GM23248 (cell line): ENCODE measurements at regions not wholly inside any gene's neighbourhood (a gene's known extent, or its start where the extent isn't known, plus 50 kb on each side); places are given as distances from the start of the nearest gene placed in this dataset.
"Not testable (repeated sequence)": the region's sequence is repeated elsewhere in the genome, so short reads cannot be mapped to it uniquely, and the experiment has no call there.

Experiments used
- DNase-seq: peaks from one replicate; pipeline ENCODE4 v3.0.0-alpha.2; 2015
- H2AFZ ChIP-seq: fragments of 200-600 bp; sonication (generic); 2 replicates; pipeline ENCODE4 v1.6.1; 2016; ENCODE audit warnings: antibody characterized with exemption
- H3F3A ChIP-seq: fragments of 200-600 bp; sonication (generic); 2 replicates; pipeline ENCODE4 v1.6.1; 2016; ENCODE audit warnings: mild to moderate bottlenecking, antibody characterized with exemption, mixed run types; ENCODE audit not compliant: insufficient read depth
- H3K27ac ChIP-seq: fragments of 200-600 bp; sonication (generic); 2 replicates; pipeline ENCODE4 v1.5.1; 2016; ENCODE audit warnings: mild to moderate bottlenecking
- H3K27me3 ChIP-seq: fragments of 200-600 bp; sonication (generic); replicated peaks from 2 replicates; pipeline ENCODE4 v1.6.1; 2016; ENCODE audit warnings: mild to moderate bottlenecking; ENCODE audit not compliant: insufficient read depth
- H3K36me3 ChIP-seq: fragments of 200-600 bp; sonication (generic); 2 replicates; pipeline ENCODE4 v1.6.1; 2016; ENCODE audit warnings: low read depth, mild to moderate bottlenecking
- H3K4me1 ChIP-seq: fragments of 200-600 bp; sonication (generic); 2 replicates; pipeline ENCODE4 v1.6.1; 2016; ENCODE audit warnings: mild to moderate bottlenecking; ENCODE audit not compliant: insufficient read depth
- H3K4me2 ChIP-seq: fragments of 200-600 bp; sonication (generic); one replicate; pipeline ENCODE4 v1.6.1; 2016; ENCODE audit warnings: mild to moderate bottlenecking; ENCODE audit not compliant: unreplicated experiment
- H3K4me3 ChIP-seq: fragments of 200-600 bp; sonication (generic); 2 replicates; pipeline ENCODE4 v1.5.1; 2016; ENCODE audit warnings: mild to moderate bottlenecking
- H3K79me2 ChIP-seq: fragments of 200-600 bp; sonication (generic); 2 replicates; pipeline ENCODE4 v1.6.1; 2016; ENCODE audit warnings: mild to moderate bottlenecking; ENCODE audit not compliant: insufficient read depth
- H3K9ac ChIP-seq: fragments of 200-600 bp; sonication (generic); 2 replicates; pipeline ENCODE4 v1.6.1; 2016; ENCODE audit warnings: mild to moderate bottlenecking
- H3K9me2 ChIP-seq: fragments of 200-600 bp; sonication (generic); 2 replicates; pipeline ENCODE4 v1.6.1; 2016; ENCODE audit warnings: mixed run types, mild to moderate bottlenecking, moderate library complexity; ENCODE audit not compliant: insufficient read depth
- H3K9me3 ChIP-seq: fragments of 200-600 bp; sonication (generic); one replicate; pipeline ENCODE4 v1.6.1; 2017; ENCODE audit warnings: low read depth
- H4K20me1 ChIP-seq: fragments of 200-600 bp; sonication (generic); 2 replicates; pipeline ENCODE4 v1.6.0; 2016; ENCODE audit not compliant: insufficient read depth
- EZH2 ChIP-seq: fragments of 200-600 bp; sonication (generic); IDR thresholded peaks from 2 replicates; pipeline ENCODE4 v1.6.1; 2018; ENCODE audit warnings: antibody characterized with exemption, mild to moderate bottlenecking; ENCODE audit not compliant: insufficient read depth, poor library complexity, severe bottlenecking
- EZH2phosphoT487 ChIP-seq: fragments of 200-600 bp; sonication (generic); IDR thresholded peaks from 2 replicates; pipeline ENCODE4 v1.6.1; 2018; ENCODE audit warnings: antibody characterized with exemption, moderate library complexity, mild to moderate bottlenecking, low read depth; ENCODE audit not compliant: insufficient read depth
- WGBS, 2 experiments: methylation state at CpG; one replicate each; pipeline ENCODE4 v1.1.6; 2015 to 2017; ENCODE audit warnings: low lambda C conversion rate in 2 of 2, low coverage in 1 of 2; ENCODE audit errors: missing lambda C conversion rate in 2 of 2; 5-methylcytosine and 5-hydroxymethylcytosine counted together
- in situ Hi-C: fragments of 300-500 bp; cut with MboI; formaldehyde crosslinking; loops from 2 replicates; pipeline ENCODE4 v1.15.0; 2020

DNA sequence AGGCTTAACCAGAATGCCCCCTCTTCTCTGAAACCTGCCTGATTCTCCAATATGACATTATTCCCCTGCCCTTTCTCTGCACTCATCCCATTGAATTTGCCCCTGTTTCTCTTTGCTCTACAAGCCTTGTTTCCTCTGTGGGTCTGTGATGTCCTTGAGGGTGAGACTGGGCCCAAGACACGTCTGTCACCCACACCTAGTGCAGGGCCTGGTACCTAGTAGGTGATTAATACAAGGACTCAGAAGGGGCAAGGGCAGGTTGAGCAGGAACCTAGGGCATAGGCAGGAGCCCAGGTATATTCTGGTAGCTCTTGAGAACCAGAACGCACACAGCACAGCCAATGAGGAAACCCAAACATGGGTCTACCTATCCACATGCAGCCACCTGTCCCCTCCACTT, 81.9 kb upstream of the HMGXB4 start:
- H4K20me1 ChIP-seq, result no peaks in the 10 kb centered on the region
- H3K4me2 ChIP-seq, result no peak overlapping the region
- H3K27me3 ChIP-seq, result no peaks in the 10 kb centered on the region
- in situ Hi-C loops, result no loop called here
- H3K4me3 ChIP-seq, result no peak overlapping the region
- WGBS, 2 experiments, result 25 to 29% methylated on average over 2 of the region's 2 CpGs
- no peaks in the 10 kb centered on the region for H3K9me2 ChIP-seq
- no peak overlapping the region for H2AFZ ChIP-seq
- DNase-seq, result no peak
- no peaks in the 10 kb centered on the region for H3K79me2 ChIP-seq
- no peak overlapping the region for H3K9ac ChIP-seq
- no peak for TF ChIP-seq EZH2phosphoT487
- TF ChIP-seq EZH2, result no peak
- H3K27ac ChIP-seq, result no peak overlapping the region
- H3K9me3 ChIP-seq, result no peaks in the 10 kb centered on the region
- H3K36me3 ChIP-seq, result no peaks in the 10 kb centered on the region
- H3F3A ChIP-seq, result no peaks in the 10 kb centered on the region
- H3K4me1 ChIP-seq, result no peaks in the 10 kb centered on the region

DNA sequence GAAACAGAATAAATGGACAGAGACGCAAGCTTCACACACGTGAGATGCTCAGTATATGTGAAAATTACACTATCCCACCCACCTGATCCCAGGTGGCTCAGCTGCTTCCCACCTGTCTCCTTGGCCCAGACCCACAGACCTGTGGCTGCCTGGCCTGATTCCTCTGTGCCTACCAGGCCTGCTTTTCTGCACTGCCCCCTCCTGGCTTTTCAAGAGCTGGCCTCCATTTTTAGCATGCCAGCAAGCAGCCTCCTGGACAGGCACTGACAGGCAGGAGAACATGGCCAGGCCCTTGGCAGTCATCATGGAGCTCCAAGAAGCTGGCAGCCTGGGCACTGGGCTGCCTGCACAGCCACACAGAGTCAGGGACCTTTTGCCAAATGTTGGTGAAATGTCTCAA, 79.5 kb upstream of the HMGXB4 start:
- no peak overlapping the region for H3K4me3 ChIP-seq
- H3F3A ChIP-seq, result no peaks in the 10 kb centered on the region
- no peaks in the 10 kb centered on the region for H3K4me1 ChIP-seq
- DNase-seq, result no peak
- no peak overlapping the region for H3K9ac ChIP-seq
- no peaks in the 10 kb centered on the region for H3K27me3 ChIP-seq
- in situ Hi-C loops, result no loop called here
- H3K9me3 ChIP-seq, result no peaks in the 10 kb centered on the region
- no peaks in the 10 kb centered on the region for H3K9me2 ChIP-seq
- no peaks in the 10 kb centered on the region for H3K36me3 ChIP-seq
- WGBS, 2 experiments, result 38 to 39% methylated on average over 2 of the region's 2 CpGs
- no peak overlapping the region for H3K4me2 ChIP-seq
- no peak overlapping the region for H3K27ac ChIP-seq
- no peaks in the 10 kb centered on the region for H3K79me2 ChIP-seq
- H4K20me1 ChIP-seq, result no peaks in the 10 kb centered on the region
- TF ChIP-seq EZH2phosphoT487 (no peak), EZH2 (no peak)
- no peak overlapping the region for H2AFZ ChIP-seq

DNA sequence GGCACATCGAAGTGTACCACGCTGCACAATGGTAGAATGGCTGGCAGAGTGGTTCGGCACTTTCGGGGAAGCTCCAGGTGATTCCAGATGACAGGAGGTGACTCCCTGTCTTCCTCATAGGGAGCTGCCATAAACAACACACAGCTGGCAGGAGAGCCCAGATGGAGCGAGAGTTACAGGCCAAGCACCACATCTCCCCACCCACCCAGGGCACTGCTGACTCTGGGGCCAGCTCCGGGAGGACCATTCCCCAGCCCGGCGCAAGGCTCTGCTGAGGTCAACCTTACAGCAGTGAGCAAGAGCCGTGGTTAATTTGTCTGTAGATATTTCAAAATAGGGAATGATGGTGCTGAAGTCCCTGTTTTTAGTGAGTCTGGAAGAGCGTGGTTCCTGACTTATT, 78.8 kb upstream of the HMGXB4 start:
- no peaks in the 10 kb centered on the region for H3K9me3 ChIP-seq
- H3K9ac ChIP-seq, result no peak overlapping the region
- H3F3A ChIP-seq, result no peaks in the 10 kb centered on the region
- no peak overlapping the region for H3K27ac ChIP-seq
- H3K4me3 ChIP-seq, result no peak overlapping the region
- no peaks in the 10 kb centered on the region for H3K27me3 ChIP-seq
- no peak overlapping the region for H2AFZ ChIP-seq
- no peaks in the 10 kb centered on the region for H3K36me3 ChIP-seq
- H4K20me1 ChIP-seq, result no peaks in the 10 kb centered on the region
- in situ Hi-C loops, result no loop called here
- H3K4me2 ChIP-seq, result no peak overlapping the region
- H3K4me1 ChIP-seq, result no peaks in the 10 kb centered on the region
- TF ChIP-seq EZH2phosphoT487 (no peak), EZH2 (no peak)
- 50 to 51% methylated on average over 10 of the region's 10 CpGs for WGBS, 2 experiments
- H3K9me2 ChIP-seq, result no peaks in the 10 kb centered on the region
- no peak for DNase-seq
- no peaks in the 10 kb centered on the region for H3K79me2 ChIP-seq

DNA sequence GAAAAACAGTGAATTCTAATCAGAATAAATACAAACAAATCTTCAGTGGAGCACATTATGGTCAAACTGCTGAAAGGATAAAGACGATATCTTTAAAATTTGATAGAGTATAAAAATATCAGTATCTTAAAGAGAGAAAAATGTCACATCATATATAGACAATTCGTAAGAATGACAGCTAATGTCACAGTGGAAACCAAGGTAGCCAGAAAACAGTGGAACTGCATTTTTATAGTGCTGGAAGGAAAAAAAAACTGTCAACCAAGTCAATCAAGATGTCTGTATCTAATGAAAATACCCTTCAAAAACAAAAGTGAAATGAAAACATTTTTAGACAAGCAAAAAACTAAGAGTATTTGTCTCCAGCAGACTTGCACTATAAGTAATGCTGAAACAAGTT, 73.4 kb upstream of the HMGXB4 start:
- WGBS, 2 experiments, result 22 to 23% methylated on average over 2 of the region's 2 CpGs
- TF ChIP-seq EZH2 (no peak), EZH2phosphoT487 (no peak)

DNA sequence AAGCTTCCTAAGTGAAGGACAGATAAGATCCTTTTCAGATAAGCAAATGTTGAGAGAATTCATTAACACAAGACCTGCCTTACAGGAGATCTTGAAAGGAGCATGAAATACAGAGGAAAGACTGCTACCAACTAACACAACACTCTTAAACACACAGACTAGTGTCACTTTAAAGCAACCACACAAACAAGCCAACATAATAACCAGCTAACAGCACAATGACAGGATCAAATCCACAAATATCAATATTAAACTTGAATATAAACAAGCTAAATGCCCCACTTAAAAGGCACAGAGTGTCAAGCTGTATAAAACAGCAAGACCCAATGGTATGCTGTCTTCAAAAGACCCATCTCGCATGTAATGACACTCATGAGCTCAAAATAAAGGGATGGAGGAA, 70.8 kb upstream of the HMGXB4 start:
- Histone ChIP-seq H4K20me1 (no peaks in the 10 kb centered on the region), H2AFZ (no peak overlapping the region), H3K9ac (no peak overlapping the region), H3K4me2 (no peak overlapping the region), H3K4me3 (no peak overlapping the region), H3K4me1 (no peaks in the 10 kb centered on the region), H3F3A (no peaks in the 10 kb centered on the region), H3K27me3 (no peaks in the 10 kb centered on the region), H3K9me3 (peaks cover 7% of the 10 kb centered on the region), H3K9me2 (no peaks in the 10 kb centered on the region), H3K27ac (no peak overlapping the region), H3K79me2 (no peaks in the 10 kb centered on the region), H3K36me3 (no peaks in the 10 kb centered on the region)
- TF ChIP-seq EZH2, result no peak
- no peak for TF ChIP-seq EZH2phosphoT487
- DNase-seq, result no peak
- in situ Hi-C loops, result no loop called here
- WGBS, 2 experiments, result 29 to 32% methylated on average over 1 of the region's 1 CpG

More for the DNA sequence above, 73.4 kb upstream of the HMGXB4 start:
- Histone ChIP-seq H3K27me3 (no peaks in the 10 kb centered on the region), H3K4me1 (no peaks in the 10 kb centered on the region), H3F3A (no peaks in the 10 kb centered on the region), H3K27ac (no peak overlapping the region), H3K9me2 (no peaks in the 10 kb centered on the region), H4K20me1 (no peaks in the 10 kb centered on the region), H3K79me2 (no peaks in the 10 kb centered on the region), H3K4me2 (no peak overlapping the region), H2AFZ (no peak overlapping the region), H3K4me3 (no peak overlapping the region), H3K9ac (no peak overlapping the region), H3K9me3 (no peaks in the 10 kb centered on the region), H3K36me3 (no peaks in the 10 kb centered on the region)
- in situ Hi-C loops, result no loop called here
- DNase-seq, result no peak

DNA sequence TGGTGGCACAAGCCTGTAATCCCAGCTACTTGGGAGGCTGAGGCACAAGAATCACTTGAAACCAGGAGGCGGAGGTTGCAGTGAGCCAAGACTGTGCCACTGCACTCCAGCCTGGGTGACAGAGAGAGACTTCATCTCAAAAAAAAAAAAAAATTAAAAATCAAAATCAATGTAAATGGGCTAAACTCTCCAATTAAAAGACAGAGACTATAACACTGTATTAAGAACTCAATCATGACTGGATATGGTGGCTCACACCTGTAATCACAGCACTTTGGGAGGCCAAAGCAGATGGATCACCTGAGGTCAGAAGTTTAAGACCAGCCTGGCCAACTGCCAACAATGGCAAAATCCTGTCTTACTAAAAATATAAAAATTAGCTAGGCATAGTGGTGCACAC, 68.4 kb upstream of the HMGXB4 start:
- H3K36me3 ChIP-seq, H3K79me2 ChIP-seq, H3F3A ChIP-seq, DNase-seq, H3K4me1 ChIP-seq, H4K20me1 ChIP-seq, H3K9me3 ChIP-seq, in situ Hi-C loops, H2AFZ ChIP-seq, H3K4me3 ChIP-seq, H3K27ac ChIP-seq, H3K9me2 ChIP-seq, H3K4me2 ChIP-seq, H3K27me3 ChIP-seq, H3K9ac ChIP-seq: not testable (repeated sequence)
- 18 to 29% methylated on average over 1 of the region's 1 CpG for WGBS, 2 experiments
